ENCODE measurements at regions not wholly inside any gene's neighbourhood (a gene's known extent, or its start where the extent isn't known, plus 50 kb on each side); places are given as distances from the start of the nearest gene placed in this dataset.

DNA sequence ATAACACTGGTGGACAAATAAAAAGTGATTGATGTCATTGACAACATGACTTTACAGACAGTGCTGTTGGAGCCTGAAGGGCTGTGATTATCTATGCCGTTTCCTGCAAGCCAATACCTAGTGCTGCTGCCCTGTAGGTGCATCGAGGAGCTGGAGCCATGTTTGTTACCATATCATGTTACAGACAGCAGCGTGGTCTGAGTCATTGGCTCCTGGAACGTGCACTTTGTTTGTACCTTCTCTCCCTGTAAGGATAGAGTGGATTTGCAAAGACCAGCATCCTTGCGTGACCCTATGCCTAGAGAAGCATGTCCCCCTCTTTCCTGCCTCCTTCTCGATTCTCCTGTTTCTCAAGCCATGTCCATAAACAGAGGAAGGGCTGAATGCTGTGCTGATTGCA, 597.2 kb downstream of the TYW1 start:
- TF ChIP-seq, protein P1, sequence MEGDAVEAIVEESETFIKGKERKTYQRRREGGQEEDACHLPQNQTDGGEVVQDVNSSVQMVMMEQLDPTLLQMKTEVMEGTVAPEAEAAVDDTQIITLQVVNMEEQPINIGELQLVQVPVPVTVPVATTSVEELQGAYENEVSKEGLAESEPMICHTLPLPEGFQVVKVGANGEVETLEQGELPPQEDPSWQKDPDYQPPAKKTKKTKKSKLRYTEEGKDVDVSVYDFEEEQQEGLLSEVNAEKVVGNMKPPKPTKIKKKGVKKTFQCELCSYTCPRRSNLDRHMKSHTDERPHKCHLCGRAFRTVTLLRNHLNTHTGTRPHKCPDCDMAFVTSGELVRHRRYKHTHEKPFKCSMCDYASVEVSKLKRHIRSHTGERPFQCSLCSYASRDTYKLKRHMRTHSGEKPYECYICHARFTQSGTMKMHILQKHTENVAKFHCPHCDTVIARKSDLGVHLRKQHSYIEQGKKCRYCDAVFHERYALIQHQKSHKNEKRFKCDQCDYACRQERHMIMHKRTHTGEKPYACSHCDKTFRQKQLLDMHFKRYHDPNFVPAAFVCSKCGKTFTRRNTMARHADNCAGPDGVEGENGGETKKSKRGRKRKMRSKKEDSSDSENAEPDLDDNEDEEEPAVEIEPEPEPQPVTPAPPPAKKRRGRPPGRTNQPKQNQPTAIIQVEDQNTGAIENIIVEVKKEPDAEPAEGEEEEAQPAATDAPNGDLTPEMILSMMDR (IDR thresholded peaks at IDR 0.05) = no peak
- no peak for TF ChIP-seq EP300 (IDR thresholded peaks at IDR 0.05)
- no peak for TF ChIP-seq POLR2AphosphoS5 (IDR thresholded peaks at IDR 0.05)

All from esophagus muscularis mucosa (tissue), 4 donors.